H1 (cell line): ENCODE measurements at regions not wholly inside any gene's neighbourhood (a gene's known extent, or its start where the extent isn't known, plus 50 kb on each side); places are given as distances from the start of the nearest gene placed in this dataset.
A peak's percentile ranks its signal among the peaks of the same experiment; 100 is the strongest.

Experiments used
- CTCF ChIA-PET: fragments of 300-600 bp; sonication (Branson Sonifier 250); formaldehyde crosslinking; loops from one replicate; lab custom pipeline; 2021; ENCODE audit not compliant: partially characterized antibody; lab: Charles Lee
- POLR2A ChIA-PET: fragments of 300-600 bp; sonication (Branson Sonifier 250); formaldehyde crosslinking; loops from one replicate; lab custom pipeline; 2021; ENCODE audit warnings: inconsistent platforms; ENCODE audit not compliant: partially characterized antibody; lab: Charles Lee
- DNase-seq, 2 experiments: peaks; one replicate each; pipeline versions ENCODE4 v3.0.0 to v3.0.0-alpha.2; 2010 to 2022; ENCODE audit warnings: low spot score in 2 of 2, low read depth in 1 of 2, mixed read lengths in 1 of 2
- FAIRE-seq: peaks from 2 replicates; lab custom pipeline; 2011; peaks lifted over from hg19 to GRCh38; lab: Jason Lieb, UNC
- H2AFZ ChIP-seq: 2 replicates; pipeline ENCODE4 v1.8.1; 2012; ENCODE audit warnings: low read length, inconsistent platforms
- H2AK5ac ChIP-seq: 2 replicates; pipeline ENCODE4 v1.6.1; 2013; ENCODE audit warnings: low read depth, low read length
- H2BK120ac ChIP-seq: replicated peaks from 2 replicates; pipeline ENCODE3; 2013; ENCODE audit warnings: low read depth, low read length, inconsistent platforms
- H2BK12ac ChIP-seq: 2 replicates; pipeline ENCODE4 v1.6.1; 2013; ENCODE audit warnings: low read depth, low read length
- H2BK15ac ChIP-seq: 2 replicates; pipeline ENCODE4 v1.6.1; 2013; ENCODE audit warnings: low read length
- H2BK20ac ChIP-seq: 2 replicates; pipeline ENCODE4 v1.6.1; 2013; ENCODE audit warnings: low read length
- H2BK5ac ChIP-seq: 2 replicates; pipeline ENCODE4 v1.6.1; 2013; ENCODE audit warnings: low read depth, low read length
- H3K14ac ChIP-seq: 2 replicates; pipeline ENCODE4 v1.6.1; 2013; ENCODE audit warnings: inconsistent platforms; ENCODE audit not compliant: insufficient read length
- H3K18ac ChIP-seq: 2 replicates; pipeline ENCODE4 v1.6.1; 2013; ENCODE audit warnings: low read length; ENCODE audit errors: extremely low read depth
- H3K23ac ChIP-seq: 2 replicates; pipeline ENCODE4 v1.6.1; 2013; ENCODE audit warnings: inconsistent platforms; ENCODE audit not compliant: insufficient read length
- H3K23me2 ChIP-seq: 2 replicates; pipeline ENCODE4 v1.6.1; 2013; ENCODE audit warnings: low read depth, low read length
- H3K27ac ChIP-seq: 2 replicates; pipeline ENCODE4 v1.6.1; 2011; ENCODE audit warnings: low read depth, low read length, inconsistent platforms
- H3K27me3 ChIP-seq, 4 experiments: replicated peaks in 1 of 4; 1 replicate in 1 of 4; 2 replicates in 3 of 4; pipeline versions ENCODE4 v1.6.1 to v1.8.1; 2011 to 2013; ENCODE audit warnings: low read length in 3 of 4, mild to moderate bottlenecking in 3 of 4, inconsistent platforms in 2 of 4, mixed read lengths in 2 of 4, moderate library complexity in 1 of 4; ENCODE audit not compliant: control insufficient read depth in 3 of 4, insufficient read depth in 3 of 4; ENCODE audit errors: extremely low read depth in 1 of 4
- H3K36me3 ChIP-seq, 4 experiments: 2 replicates each; pipeline versions ENCODE4 v1.6.1 to v1.8.1; 2011 to 2013; ENCODE audit warnings: mild to moderate bottlenecking in 4 of 4, low read length in 3 of 4, moderate library complexity in 2 of 4, control low read depth in 1 of 4, inconsistent platforms in 1 of 4; ENCODE audit not compliant: insufficient read depth in 4 of 4, control insufficient read depth in 2 of 4
- H3K4ac ChIP-seq: replicated peaks from 2 replicates; pipeline ENCODE3; 2013; ENCODE audit warnings: low read length, low read depth, mixed read lengths, inconsistent platforms; ENCODE audit not compliant: insufficient read length
- H3K4me1 ChIP-seq, 4 experiments: replicated peaks in 1 of 4; 1 replicate in 1 of 4; 2 replicates in 3 of 4; pipeline versions ENCODE4 v1.6.1 to v1.8.1; 2011 to 2013; ENCODE audit warnings: low read length in 3 of 4, inconsistent platforms in 2 of 4, mixed read lengths in 1 of 4; ENCODE audit not compliant: insufficient read depth in 4 of 4, control insufficient read depth in 3 of 4
- H3K4me2 ChIP-seq, 2 experiments: 2 replicates each; pipeline versions ENCODE4 v1.6.1 to v1.8.1; 2011 to 2013; ENCODE audit warnings: low read depth in 2 of 2, low read length in 2 of 2, control low read depth in 1 of 2, inconsistent platforms in 1 of 2, mild to moderate bottlenecking in 1 of 2; ENCODE audit not compliant: insufficient read depth in 1 of 2
- H3K4me3 ChIP-seq, 4 experiments: fragments of 200-600, 300-600 bp in 1 of 4; sonication (generic), shearing (Covaris generic), sonication (Bioruptor Twin) in 1 of 4; 2 replicates each; pipeline versions ENCODE4 v1.5.1 to v1.8.1; 2011 to 2016; ENCODE audit warnings: low read length in 4 of 4, low read depth in 3 of 4, control low read depth in 2 of 4, inconsistent platforms in 2 of 4, mild to moderate bottlenecking in 2 of 4, mixed read lengths in 1 of 4, moderate library complexity in 1 of 4; ENCODE audit not compliant: insufficient read depth in 2 of 4; ENCODE audit errors: extremely low read depth in 1 of 4
- H3K56ac ChIP-seq: replicated peaks from 2 replicates; pipeline ENCODE3; 2013; ENCODE audit warnings: low read depth, mild to moderate bottlenecking, mixed read lengths, low read length, inconsistent platforms; ENCODE audit not compliant: insufficient read length
- H3K79me1 ChIP-seq: 2 replicates; pipeline ENCODE4 v1.6.1; 2013; ENCODE audit warnings: low read depth, low read length, control low read depth
- H3K79me2 ChIP-seq, 2 experiments: 2 replicates each; pipeline versions ENCODE4 v1.6.1 to v1.8.1; 2012 to 2013; ENCODE audit warnings: low read length in 2 of 2, mild to moderate bottlenecking in 2 of 2, inconsistent platforms in 1 of 2; ENCODE audit not compliant: insufficient read depth in 2 of 2, control insufficient read depth in 1 of 2
- H3K9ac ChIP-seq, 4 experiments: replicated peaks in 1 of 4; 1 replicate in 1 of 4; 2 replicates in 3 of 4; pipeline versions ENCODE4 v1.6.1 to v1.8.1; 2011 to 2013; ENCODE audit warnings: low read depth in 3 of 4, low read length in 3 of 4, control low read depth in 2 of 4, mild to moderate bottlenecking in 2 of 4, moderate library complexity in 2 of 4, inconsistent platforms in 1 of 4; ENCODE audit errors: extremely low read depth in 1 of 4
- H3K9me3 ChIP-seq, 2 experiments: 2 replicates each; pipeline versions ENCODE4 v1.6.1 to v1.8.1; 2012 to 2013; ENCODE audit warnings: mild to moderate bottlenecking in 2 of 2, moderate library complexity in 2 of 2, control low read depth in 1 of 2, inconsistent platforms in 1 of 2, low read depth in 1 of 2, low read length in 1 of 2, mixed read lengths in 1 of 2; ENCODE audit not compliant: insufficient read depth in 2 of 2
- H4K20me1 ChIP-seq, 2 experiments: replicated peaks in 1 of 2; 2 replicates each; pipeline versions ENCODE3 to v1.8.1; 2011 to 2013; ENCODE audit warnings: inconsistent platforms in 2 of 2, low read length in 2 of 2, mild to moderate bottlenecking in 1 of 2; ENCODE audit not compliant: insufficient read depth in 2 of 2, control insufficient read depth in 1 of 2
- H4K5ac ChIP-seq: 2 replicates; pipeline ENCODE4 v1.6.1; 2013; ENCODE audit warnings: low read length, low read depth, mixed read lengths, inconsistent platforms; ENCODE audit not compliant: insufficient read length
- H4K8ac ChIP-seq: 2 replicates; pipeline ENCODE4 v1.8.0; 2013; ENCODE audit warnings: mild to moderate bottlenecking, moderate library complexity, low read length, inconsistent platforms; ENCODE audit not compliant: insufficient read depth; ENCODE audit errors: extremely low read depth
- H4K91ac ChIP-seq: replicated peaks from 2 replicates; pipeline ENCODE3; 2013; ENCODE audit warnings: low read length, mixed read lengths, inconsistent platforms; ENCODE audit not compliant: insufficient read length
- CBX5 ChIP-seq: fragments of 300-800, 300-1000 bp; sonication (generic); IDR thresholded peaks from 2 replicates; pipeline ENCODE4 v1.7.1; 2016; ENCODE audit warnings: antibody characterized with exemption, low read length, low read depth
- EP300 ChIP-seq, 2 experiments: IDR thresholded peaks; 1 replicate in 1 of 2; 2 replicates in 1 of 2; pipeline ENCODE4 v1.6.1; 2011 to 2012; ENCODE audit warnings: low read depth in 2 of 2, low read length in 2 of 2, mild to moderate bottlenecking in 2 of 2, borderline replicate concordance in 1 of 2, inconsistent platforms in 1 of 2, moderate library complexity in 1 of 2
- JUND ChIP-seq: IDR thresholded peaks from 2 replicates; pipeline ENCODE4 v1.6.1; 2011; ENCODE audit warnings: mild to moderate bottlenecking, improper control_type of control experiment, low read length
- RBBP5 ChIP-seq: IDR thresholded peaks from 2 replicates; pipeline ENCODE4 v1.7.1; 2012; ENCODE audit warnings: low read depth, mild to moderate bottlenecking, inconsistent platforms, low read length, moderate library complexity, borderline replicate concordance
- SIN3A ChIP-seq, 2 experiments: IDR thresholded peaks in 1 of 2; conservative IDR thresholded peaks in 1 of 2; 2 replicates each; pipeline ENCODE4 v1.6.1; 2011 to 2012; ENCODE audit warnings: low read length in 2 of 2, improper control_type of control experiment in 1 of 2, low read depth in 1 of 2, mild to moderate bottlenecking in 1 of 2
- TBP ChIP-seq: IDR thresholded peaks from 2 replicates; pipeline ENCODE4 v1.6.1; 2011; ENCODE audit warnings: low read depth, low read length, improper control_type of control experiment
- YY1 ChIP-seq: IDR thresholded peaks from 2 replicates; pipeline ENCODE4 v1.6.1; 2011; ENCODE audit warnings: low read depth, mild to moderate bottlenecking, low read length
- WGBS, 2 experiments: shearing (Covaris generic) in 1 of 2; methylation state at CpG; one replicate each; pipeline versions ENCODE4 v1.1.6 to v1.1.7; 2013 to 2015; ENCODE audit warnings: low lambda C conversion rate in 2 of 2, mixed read lengths in 2 of 2, inconsistent platforms in 1 of 2, low coverage in 1 of 2, missing lambda C conversion rate in 1 of 2; ENCODE audit not compliant: insufficient replicate concordance in 2 of 2, insufficient coverage in 1 of 2, insufficient read length in 1 of 2; ENCODE audit errors: extremely low coverage in 1 of 2, missing lambda C conversion rate in 1 of 2; 5-methylcytosine and 5-hydroxymethylcytosine counted together

DNA sequence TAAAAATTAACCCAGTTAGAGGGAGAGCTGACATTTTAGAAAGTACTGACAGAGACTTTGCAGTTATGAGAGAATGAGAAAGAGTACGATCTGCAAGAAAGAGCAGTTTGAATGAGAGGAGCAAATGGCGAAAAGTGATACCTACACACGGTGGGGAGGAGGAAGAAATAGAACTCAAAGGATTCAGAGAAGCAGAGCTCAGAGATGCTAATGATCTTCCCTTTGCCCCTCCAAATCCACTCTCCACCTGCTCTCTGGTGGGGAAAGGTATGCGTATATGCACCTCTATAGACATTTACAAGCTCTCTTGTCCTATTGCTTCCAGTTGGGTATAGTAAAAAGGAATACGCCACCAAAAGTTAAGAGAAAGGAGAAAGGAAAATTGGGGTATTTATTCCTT lies 123.3 kb upstream of the TTC14 start:
- WGBS, 2 experiments: 73% methylated on average over 5 of the region's 5 CpGs; no CpG with 5 or more reads in 1 of the 2 experiments
- no peaks in the 10 kb centered on the region for H4K20me1 ChIP-seq
- FAIRE-seq: no peak
- H3K4me3 ChIP-seq: no peak overlapping the region
- no peak overlapping the region for H3K9ac ChIP-seq
- H2BK20ac ChIP-seq: no peak overlapping the region
- H3K14ac ChIP-seq: no peak overlapping the region
- no peak overlapping the region for H4K8ac ChIP-seq
- no peak for TF ChIP-seq CBX5
- no peak for TF ChIP-seq RBBP5
- no peak for TF ChIP-seq SIN3A (conservative IDR thresholded peaks at IDR 0.05 in 1 of 2, IDR thresholded peaks at IDR 0.05 in 1 of 2; ENCODE audit: low read depth in 1 of 2, low read length in 2 of 2)
- TF ChIP-seq EP300 (IDR thresholded peaks at IDR 0.05; ENCODE audit: borderline replicate concordance in 1 of 2, low read depth in 2 of 2, low read length in 2 of 2): no peak
- TF ChIP-seq TBP: no peak
- TF ChIP-seq YY1: no peak
- TF ChIP-seq JUND: no peak
- TF ChIP-seq, all 59 proteins: peak for 0
- no peak overlapping the region for H3K56ac ChIP-seq
- no peaks in the 10 kb centered on the region for H3K36me3 ChIP-seq
- H2BK12ac ChIP-seq: no peak overlapping the region
- H4K91ac ChIP-seq: no peak overlapping the region
- H3K4me1 ChIP-seq: peaks cover 0 to 3% (median 0%) of the 10 kb centered on the region in 4 experiments; a peak in 2 of 7 replicates
- ChIA-PET CTCF (interaction anchor here (0.5 to 1.6 kb wide), 2 partner anchors 74 to 1784 kb away, joined by 3 read pairs; no protein-coding TSS in a partner anchor), POLR2A (interaction anchor here (0.7 kb wide), 1 partner anchor 596 kb away, joined by 3 read pairs; no protein-coding TSS in a partner anchor)
- H3K27ac ChIP-seq: no peak overlapping the region
- no peak overlapping the region for H2AK5ac ChIP-seq
- H3K9me3 ChIP-seq: no peaks in the 10 kb centered on the region
- no peak overlapping the region for H3K4ac ChIP-seq
- no peaks in the 10 kb centered on the region for H3K79me2 ChIP-seq
- H3K23ac ChIP-seq: no peak overlapping the region
- H4K5ac ChIP-seq: no peak overlapping the region
- H2BK15ac ChIP-seq: no peak overlapping the region
- no peak overlapping the region for H2BK5ac ChIP-seq
- H2AFZ ChIP-seq: peak overlapping the region; percentile 77
- H3K79me1 ChIP-seq: no peaks in the 10 kb centered on the region
- H3K4me2 ChIP-seq: peak overlapping the region in 1 of 2 experiments; percentile 38; a peak in 1 of 4 replicates
- no peak for DNase-seq
- H2BK120ac ChIP-seq: no peak overlapping the region
- no peak overlapping the region for H3K18ac ChIP-seq
- no peaks in the 10 kb centered on the region for H3K27me3 ChIP-seq
- H3K23me2 ChIP-seq: no peaks in the 10 kb centered on the region
